A549 (cell line): ENCODE measurements at regions not wholly inside any gene's neighbourhood (a gene's known extent, or its start where the extent isn't known, plus 50 kb on each side); places are given as distances from the start of the nearest gene placed in this dataset.

ENCODE experiments used
- ATAC-seq, 2 experiments: fragments of 200-7000 bp in 1 of 2; fragments of >200 bp in 1 of 2; cut with Nextera tagmentation in 1 of 2; cut with Tn5 transposase in 1 of 2; 3 replicates each; pipeline versions ENCODE4 v1.8.0 to v1.9.1; 2018 to 2020; ENCODE audit warnings: mild to moderate bottlenecking in 1 of 2, moderate library complexity in 1 of 2
- CTCF ChIA-PET: fragments of 300-600 bp; sonication (Branson Sonifier 250); formaldehyde crosslinking; extraction: SDS; loops from one replicate; lab custom pipeline; 2021; ENCODE audit warnings: antibody characterized with exemption, inconsistent platforms; lab: Yijun Ruan, JAX
- POLR2A ChIA-PET: fragments of 350-600 bp; formaldehyde crosslinking; extraction: SDS; loops from one replicate; lab custom pipeline; 2021; ENCODE audit warnings: antibody characterized with exemption, inconsistent platforms; lab: Yijun Ruan, JAX
- DNase-seq, 2 experiments: peaks; one replicate each; pipeline versions ENCODE4 v3.0.0 to v3.0.0-alpha.2; 2011 to 2016; ENCODE audit warnings: low read depth in 1 of 2, low spot score in 1 of 2
- FAIRE-seq: peaks from 2 replicates; lab custom pipeline; 2011; peaks lifted over from hg19 to GRCh38; lab: Jason Lieb, UNC
- H3K27ac ChIP-seq, 2 experiments: fragments of >200 bp; sonication (Bioruptor Twin); formaldehyde crosslinking; 3 replicates each; pipeline ENCODE4 v1.5.1; 2016 to 2017
- H3K4me1 ChIP-seq: fragments of >200 bp; sonication (Bioruptor Twin); formaldehyde crosslinking; 3 replicates; pipeline ENCODE4 v1.6.1; 2016
- H3K4me2 ChIP-seq: fragments of >200 bp; sonication (Bioruptor Twin); formaldehyde crosslinking; 3 replicates; pipeline ENCODE4 v1.6.1; 2016
- H3K4me3 ChIP-seq: fragments of >200 bp; sonication (Bioruptor Twin); formaldehyde crosslinking; 3 replicates; pipeline ENCODE4 v1.5.1; 2016
- H3K9me3 ChIP-seq: fragments of >200 bp; sonication (Bioruptor Twin); formaldehyde crosslinking; 3 replicates; pipeline ENCODE4 v1.6.1; 2016
- ATOH8 ChIP-seq: fragments of 250-450 bp; sonication (Bioruptor Pico); IDR thresholded peaks from 2 replicates; pipeline ENCODE4 v1.5.0; 2020; ENCODE audit warnings: low read depth, mild to moderate bottlenecking, moderate library complexity
- CBX2 ChIP-seq: fragments of 200-600 bp; sonication (generic); IDR thresholded peaks from 2 replicates; pipeline ENCODE4 v1.6.1; 2016; ENCODE audit warnings: low read depth, mild to moderate bottlenecking, borderline replicate concordance
- CBX8 ChIP-seq: fragments of 200-600 bp; sonication (generic); IDR thresholded peaks from 2 replicates; pipeline ENCODE4 v1.6.1; 2016
- CHD2 ChIP-seq: fragments of 150-350 bp; IDR thresholded peaks from 2 replicates; pipeline ENCODE4 v1.6.1; 2014; ENCODE audit warnings: low read length; ENCODE audit not compliant: partially characterized antibody
- CHD4 ChIP-seq: fragments of 200-600 bp; sonication (generic); IDR thresholded peaks from 2 replicates; pipeline ENCODE4 v1.6.1; 2016; ENCODE audit warnings: antibody characterized with exemption, mild to moderate bottlenecking, borderline replicate concordance
- E2F6 ChIP-seq: IDR thresholded peaks from 2 replicates; pipeline ENCODE4 v1.6.1; 2012; ENCODE audit warnings: low read depth, borderline replicate concordance
- EHMT2 ChIP-seq: fragments of 200-600 bp; sonication (generic); IDR thresholded peaks from 2 replicates; pipeline ENCODE4 v1.6.1; 2016; ENCODE audit warnings: antibody characterized with exemption, low read depth, mild to moderate bottlenecking, moderate library complexity
- ELK1 ChIP-seq: fragments of 150-350 bp; IDR thresholded peaks from 2 replicates; pipeline ENCODE4 v1.6.1; 2014; ENCODE audit warnings: low read depth, mild to moderate bottlenecking, low read length
- EP300 ChIP-seq, 2 experiments: fragments of >200 bp; sonication (Bioruptor Twin); formaldehyde crosslinking; IDR thresholded peaks; 2 replicates in 1 of 2; 3 replicates in 1 of 2; pipeline ENCODE4 v1.6.1; 2016 to 2017
- ESRRA ChIP-seq: fragments of 150-350 bp; IDR thresholded peaks from 2 replicates; pipeline ENCODE4 v1.6.1; 2014; ENCODE audit warnings: mild to moderate bottlenecking, low read length, borderline replicate concordance
- FOSL2 ChIP-seq, 2 experiments: fragments of 450-650 bp in 1 of 2; fragments of >200 bp in 1 of 2; sonication (Bioruptor Twin) in 1 of 2; formaldehyde crosslinking; IDR thresholded peaks; 2 replicates each; pipeline versions ENCODE4 v1.5.0 to v1.6.1; 2016 to 2020; ENCODE audit warnings: mild to moderate bottlenecking in 1 of 2, moderate library complexity in 1 of 2
- FOXS1 ChIP-seq: fragments of 250-450 bp; sonication (Bioruptor Pico); IDR thresholded peaks from 2 replicates; pipeline ENCODE4 v1.5.0; 2020; ENCODE audit warnings: mild to moderate bottlenecking, moderate library complexity
- GATA3 ChIP-seq: IDR thresholded peaks from 2 replicates; pipeline ENCODE4 v1.6.1; 2012; ENCODE audit warnings: borderline replicate concordance
- HDAC2 ChIP-seq: fragments of 200-600 bp; sonication (generic); IDR thresholded peaks from 2 replicates; pipeline ENCODE4 v1.6.1; 2016
- HES2 ChIP-seq: fragments of >200 bp; sonication (Bioruptor Twin); formaldehyde crosslinking; IDR thresholded peaks from 2 replicates; pipeline ENCODE4 v1.6.1; 2016
- HEYL ChIP-seq: fragments of 250-450 bp; sonication (Bioruptor Pico); IDR thresholded peaks from 2 replicates; pipeline ENCODE4 v1.8.0; 2021; ENCODE audit warnings: mild to moderate bottlenecking, moderate library complexity
- HMGXB4 ChIP-seq: fragments of 250-450 bp; sonication (Bioruptor Pico); IDR thresholded peaks from 2 replicates; pipeline ENCODE4 v1.5.0; 2021; ENCODE audit warnings: mild to moderate bottlenecking, moderate library complexity, borderline replicate concordance
- JUN ChIP-seq, 2 experiments: fragments of >200 bp; sonication (Bioruptor Twin); formaldehyde crosslinking; IDR thresholded peaks; 2 replicates in 1 of 2; 3 replicates in 1 of 2; pipeline ENCODE4 v1.6.1; 2016 to 2017
- JUNB ChIP-seq: fragments of >200 bp; sonication (Bioruptor Twin); formaldehyde crosslinking; IDR thresholded peaks from 2 replicates; pipeline ENCODE4 v1.6.1; 2016
- KDM5A ChIP-seq: fragments of 200-600 bp; sonication (generic); IDR thresholded peaks from 2 replicates; pipeline ENCODE4 v1.6.1; 2016; ENCODE audit warnings: antibody characterized with exemption, mild to moderate bottlenecking
- MAX ChIP-seq: IDR thresholded peaks from 2 replicates; pipeline ENCODE4 v1.6.1; 2012
- MAZ ChIP-seq: fragments of 150-350 bp; IDR thresholded peaks from 2 replicates; pipeline ENCODE4 v1.6.1; 2014; ENCODE audit warnings: antibody characterized with exemption, low read depth, low read length, borderline replicate concordance
- NFE2L2 ChIP-seq: fragments of 150-350 bp; conservative IDR thresholded peaks from 2 replicates; pipeline ENCODE4 v1.6.1; 2014; ENCODE audit warnings: low read length
- NPAS2 ChIP-seq: fragments of 250-450 bp; sonication (Bioruptor Pico); IDR thresholded peaks from 2 replicates; pipeline ENCODE4 v1.8.0; 2022; ENCODE audit warnings: mild to moderate bottlenecking, moderate library complexity, borderline replicate concordance
- POLR2A ChIP-seq: IDR thresholded peaks from 2 replicates; pipeline ENCODE4 v1.6.1; 2012; ENCODE audit warnings: mild to moderate bottlenecking, low read length
- RAD21 ChIP-seq, 2 experiments: fragments of >200 bp in 1 of 2; sonication (Bioruptor Twin) in 1 of 2; formaldehyde crosslinking in 1 of 2; IDR thresholded peaks in 1 of 2; conservative IDR thresholded peaks in 1 of 2; 2 replicates in 1 of 2; 3 replicates in 1 of 2; pipeline ENCODE4 v1.6.1; 2012 to 2018; ENCODE audit warnings: inconsistent platforms in 1 of 2
- RARB ChIP-seq: fragments of 250-450 bp; sonication (Bioruptor Pico); IDR thresholded peaks from 2 replicates; pipeline ENCODE4 v1.8.0; 2021; ENCODE audit warnings: mild to moderate bottlenecking, moderate library complexity
- REST ChIP-seq: fragments of 200-600 bp; sonication (generic); IDR thresholded peaks from 2 replicates; pipeline ENCODE4 v1.6.1; 2016; ENCODE audit warnings: antibody characterized with exemption, mild to moderate bottlenecking, moderate library complexity
- RNF2 ChIP-seq: fragments of 200-600 bp; sonication (generic); IDR thresholded peaks from 2 replicates; pipeline ENCODE4 v1.6.1; 2016; ENCODE audit warnings: low read depth, mild to moderate bottlenecking, antibody characterized with exemption, moderate library complexity, borderline replicate concordance
- SMC3 ChIP-seq: fragments of >200 bp; sonication (Bioruptor Twin); formaldehyde crosslinking; IDR thresholded peaks from 3 replicates; pipeline ENCODE4 v1.6.1; 2018; ENCODE audit warnings: inconsistent platforms
- TFCP2L1 ChIP-seq: fragments of 250-450 bp; sonication (Bioruptor Pico); IDR thresholded peaks from 2 replicates; pipeline ENCODE4 v1.5.0; 2021; ENCODE audit warnings: mild to moderate bottlenecking
- ZC3H11A ChIP-seq: fragments of 450-650 bp; IDR thresholded peaks from 2 replicates; pipeline ENCODE4 v1.6.1; 2014; ENCODE audit warnings: antibody characterized with exemption, mild to moderate bottlenecking
- ZFP36 ChIP-seq: fragments of 450-650 bp; IDR thresholded peaks from 2 replicates; pipeline ENCODE4 v1.6.1; 2014; ENCODE audit warnings: borderline replicate concordance; ENCODE audit not compliant: partially characterized antibody
- WGBS: methylation state at CpG from one replicate; pipeline ENCODE4 v1.1.6; 2017; ENCODE audit errors: missing lambda C conversion rate; 5-methylcytosine and 5-hydroxymethylcytosine counted together

GRCh38 chr5:58184910-58185309 is 275.0 kb downstream of the PLK2 start:
- FAIRE-seq (peak; percentile 74), ATAC-seq (peak in 1 of 2 experiments; percentile 33; a peak in 2 of 6 replicates), DNase-seq (peak in 1 of 2 experiments; percentile 59)
- H3K4me3 ChIP-seq = no peak overlapping the region
- ChIA-PET CTCF (interaction anchor here (1.7 kb wide), 1 partner anchor 297 kb away, joined by 5 read pairs; no protein-coding TSS in a partner anchor), POLR2A (no interaction called here)
- no peaks in the 10 kb centered on the region for H3K9me3 ChIP-seq
- 6% methylated on average over 2 of the region's 2 CpGs for WGBS
- H3K4me1 ChIP-seq = peaks cover 84% of the 10 kb centered on the region
- peak overlapping the region; percentile 60 for H3K4me2 ChIP-seq
- H3K27ac ChIP-seq = peak overlapping the region; percentile 85 to 91
- TF ChIP-seq HEYL (CRISPR knock-in tag) (no peak), TFCP2L1 (CRISPR knock-in tag) (no peak), ELK1 (no peak), CHD4 (no peak), RAD21 (conservative IDR thresholded peaks at IDR 0.05 in 1 of 2, IDR thresholded peaks at IDR 0.05 in 1 of 2) (peak; percentile 14 to 34; a peak in 1 of 5 replicates), EP300 (IDR thresholded peaks at IDR 0.05) (peak in 1 of 2 experiments; percentile 55; a peak in 2 of 5 replicates), ZC3H11A (no peak), HES2 (no peak), HMGXB4 (CRISPR knock-in tag) (no peak), NFE2L2 (no peak), ZFP36 (no peak), MAZ (no peak), NPAS2 (CRISPR knock-in tag) (no peak), E2F6 (no peak), GATA3 (peak; percentile 79; the same call in 1 of the 2 replicates), ESRRA (no peak), REST (no peak), CBX2 (no peak), CHD2 (no peak), SMC3 (no peak; the same call in 2 of the 3 replicates), RNF2 (no peak), KDM5A (no peak), HDAC2 (no peak), EHMT2 (no peak), FOXS1 (no peak), FOSL2 (IDR thresholded peaks at IDR 0.05) (peak; percentile 79), FOSL2 (CRISPR knock-in tag; IDR thresholded peaks at IDR 0.05) (peak; percentile 89), CBX8 (no peak), JUN (IDR thresholded peaks at IDR 0.05) (peak in 1 of 2 experiments; percentile 39; a peak in 1 of 5 replicates), RARB (CRISPR knock-in tag) (no peak), MAX (no peak; the same call in 1 of the 2 replicates), POLR2A (no peak), JUNB (peak; percentile 86), ATOH8 (CRISPR knock-in tag) (no peak)
